CD14-positive monocyte (primary cell): ENCODE measurements at regions not wholly inside any gene's neighbourhood (a gene's known extent, or its start where the extent isn't known, plus 50 kb on each side); places are given as distances from the start of the nearest gene placed in this dataset.

Experiments used
- DNase-seq, 3 donors: peaks; one replicate each; pipeline ENCODE4 v3.0.0-alpha.2; 2011 to 2022
- H2AFZ ChIP-seq: 2 replicates; pipeline ENCODE4 v1.6.0; 2012; ENCODE audit warnings: mild to moderate bottlenecking, low read depth, low read length, inconsistent platforms; ENCODE audit not compliant: insufficient read depth, poor library complexity, severe bottlenecking
- H3K27ac ChIP-seq, 2 donors: 1 replicate in 1 of 2; 2 replicates in 1 of 2; pipeline ENCODE4 v1.5.1; 2012 to 2013; ENCODE audit warnings: low read length in 2 of 2, control low read depth in 1 of 2, inconsistent platforms in 1 of 2, low read depth in 1 of 2, mild to moderate bottlenecking in 1 of 2
- H3K27me3 ChIP-seq, 2 donors: one replicate each; pipeline versions ENCODE4 v1.6.0 to v1.6.1; 2011 to 2013; ENCODE audit warnings: low read length in 2 of 2; ENCODE audit not compliant: control insufficient read depth in 2 of 2, insufficient read depth in 2 of 2
- H3K36me3 ChIP-seq, 2 donors: replicated peaks in 1 of 2; 1 replicate in 1 of 2; 2 replicates in 1 of 2; pipeline versions ENCODE4 v1.5.1 to v1.6.1; 2012 to 2013; ENCODE audit warnings: low read length in 2 of 2, control low read depth in 1 of 2, inconsistent platforms in 1 of 2, mild to moderate bottlenecking in 1 of 2; ENCODE audit not compliant: insufficient read depth in 2 of 2, control insufficient read depth in 1 of 2
- H3K4me1 ChIP-seq, 2 donors: 1 replicate in 1 of 2; 2 replicates in 1 of 2; pipeline versions ENCODE4 v1.5.1 to v1.6.1; 2012 to 2013; ENCODE audit warnings: low read length in 2 of 2, control low read depth in 1 of 2, inconsistent platforms in 1 of 2, mild to moderate bottlenecking in 1 of 2, moderate library complexity in 1 of 2; ENCODE audit not compliant: insufficient read depth in 2 of 2, control insufficient read depth in 1 of 2
- H3K4me2 ChIP-seq: replicated peaks from 2 replicates; pipeline ENCODE3; 2012; ENCODE audit warnings: low read length, moderate library complexity, mild to moderate bottlenecking; ENCODE audit not compliant: poor library complexity, severe bottlenecking; ENCODE audit errors: extremely low read depth
- H3K4me3 ChIP-seq, 3 experiments: fragments of 200-600 bp in 1 of 3; sonication (generic) in 1 of 3; replicated peaks in 1 of 3; 1 replicate in 2 of 3; 2 replicates in 1 of 3; pipeline ENCODE4 v1.5.1; 2011 to 2013; ENCODE audit warnings: low read length in 3 of 3, mild to moderate bottlenecking in 3 of 3, control low read depth in 2 of 3, low read depth in 2 of 3, inconsistent platforms in 1 of 3, moderate library complexity in 1 of 3
- H3K79me2 ChIP-seq: 2 replicates; pipeline ENCODE4 v1.6.0; 2012; ENCODE audit warnings: mild to moderate bottlenecking, control low read depth, inconsistent platforms, low read length, moderate library complexity; ENCODE audit not compliant: insufficient read depth
- H3K9ac ChIP-seq: 2 replicates; pipeline ENCODE4 v1.6.0; 2017; ENCODE audit warnings: low read length, mild to moderate bottlenecking; ENCODE audit not compliant: insufficient read depth, poor library complexity, severe bottlenecking
- H3K9me3 ChIP-seq, 2 donors: replicated peaks in 1 of 2; 1 replicate in 1 of 2; 2 replicates in 1 of 2; pipeline versions ENCODE4 v1.5.1 to v1.6.1; 2012 to 2013; ENCODE audit warnings: low read length in 2 of 2, control low read depth in 1 of 2; ENCODE audit not compliant: control insufficient read depth in 1 of 2, insufficient read depth in 1 of 2
- H4K20me1 ChIP-seq: 2 replicates; pipeline ENCODE4 v1.6.0; 2012; ENCODE audit warnings: mild to moderate bottlenecking, low read length, control low read depth, moderate library complexity; ENCODE audit not compliant: insufficient read depth
- H3K27ac Mint-ChIP-seq, 7 donors: one replicate each; pipeline ENCODE4 v1.8.0; 2020; ENCODE audit warnings: mild to moderate bottlenecking in 7 of 7, mixed read lengths in 7 of 7, moderate library complexity in 6 of 7, inconsistent platforms in 2 of 7
- H3K27me3 Mint-ChIP-seq, 3 donors: one replicate each; pipeline ENCODE4 v1.8.0; 2021 to 2022; ENCODE audit warnings: low read depth in 3 of 3, mild to moderate bottlenecking in 3 of 3, mixed read lengths in 3 of 3, moderate library complexity in 3 of 3, inconsistent platforms in 1 of 3
- H3K36me3 Mint-ChIP-seq, 2 donors: one replicate each; pipeline ENCODE4 v1.8.0; 2020; ENCODE audit warnings: mixed read lengths in 2 of 2, inconsistent platforms in 1 of 2, mild to moderate bottlenecking in 1 of 2
- H3K4me1 Mint-ChIP-seq: one replicate; pipeline ENCODE4 v1.8.0; 2020; ENCODE audit warnings: mild to moderate bottlenecking, mixed read lengths
- H3K4me3 Mint-ChIP-seq, 2 donors: one replicate each; pipeline ENCODE4 v1.8.0; 2020; ENCODE audit warnings: mild to moderate bottlenecking in 2 of 2, mixed read lengths in 2 of 2, moderate library complexity in 1 of 2
- H3K9me3 Mint-ChIP-seq, 7 donors: one replicate each; pipeline ENCODE4 v1.8.0; 2020 to 2022; ENCODE audit warnings: mixed read lengths in 7 of 7, mild to moderate bottlenecking in 6 of 7, moderate library complexity in 6 of 7, inconsistent platforms in 2 of 7
- CTCF ChIP-seq: fragments of 200-600 bp; IDR thresholded peaks from one replicate; pipeline ENCODE4 v1.8.0; 2022; ENCODE audit warnings: antibody characterized with exemption, mild to moderate bottlenecking
- WGBS: methylation state at CpG from one replicate; pipeline ENCODE4 v1.1.5; 2013; ENCODE audit warnings: missing lambda C conversion rate; ENCODE audit not compliant: insufficient coverage; 5-methylcytosine and 5-hydroxymethylcytosine counted together
- intact Hi-C, 2 donors: fragments of 100-400 bp; cut with micrococcal nuclease; formaldehyde crosslinking; loops; one replicate each; pipeline versions ENCODE4 v1.15.0 to v1.15.1; 2023

DNA sequence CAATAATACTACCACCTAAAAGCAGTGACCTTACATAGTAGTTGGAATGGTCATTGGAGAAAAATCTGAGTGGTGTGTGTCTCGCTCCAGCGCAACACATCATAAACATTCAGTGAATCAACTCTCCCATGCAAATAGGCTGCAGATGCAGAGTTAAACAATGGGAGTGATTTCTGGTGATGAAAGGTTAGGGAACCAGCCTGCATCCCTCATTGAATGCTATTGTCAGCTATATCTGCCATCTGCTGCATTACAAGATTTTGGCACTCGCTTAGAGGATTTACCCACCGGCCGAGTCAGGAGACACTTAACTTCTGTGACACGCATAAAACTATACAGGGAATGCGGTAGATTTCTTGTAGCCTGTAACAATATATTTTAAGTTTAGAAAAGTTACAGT, 900.9 kb downstream of the FLRT2 start:
- Mint-ChIP-seq H3K27ac (no peak overlapping the region), H3K9me3 (peaks cover 0 to 9% (median 2%) of the 10 kb centered on the region in 7 donors), H3K27me3 (no peaks in the 10 kb centered on the region), H3K36me3 (no peaks in the 10 kb centered on the region), H3K4me3 (no peak overlapping the region), H3K4me1 (no peaks in the 10 kb centered on the region)
- no peaks in the 10 kb centered on the region for H3K4me1 ChIP-seq
- no peak for TF ChIP-seq CTCF
- 100% methylated on average over 1 of the region's 7 CpGs for WGBS
- no peak for DNase-seq
- no peaks in the 10 kb centered on the region for H4K20me1 ChIP-seq
- peaks cover 0 to 3% of the 10 kb centered on the region in 2 donors for H3K9me3 ChIP-seq
- no peak overlapping the region for H3K4me2 ChIP-seq
- no peak overlapping the region for H2AFZ ChIP-seq
- H3K27ac ChIP-seq, result no peak overlapping the region
- H3K79me2 ChIP-seq, result no peaks in the 10 kb centered on the region
- no peaks in the 10 kb centered on the region for H3K36me3 ChIP-seq
- H3K4me3 ChIP-seq, result no peak overlapping the region
- intact Hi-C loops, result no loop called here
- no peak overlapping the region for H3K9ac ChIP-seq
- no peaks in the 10 kb centered on the region for H3K27me3 ChIP-seq

DNA sequence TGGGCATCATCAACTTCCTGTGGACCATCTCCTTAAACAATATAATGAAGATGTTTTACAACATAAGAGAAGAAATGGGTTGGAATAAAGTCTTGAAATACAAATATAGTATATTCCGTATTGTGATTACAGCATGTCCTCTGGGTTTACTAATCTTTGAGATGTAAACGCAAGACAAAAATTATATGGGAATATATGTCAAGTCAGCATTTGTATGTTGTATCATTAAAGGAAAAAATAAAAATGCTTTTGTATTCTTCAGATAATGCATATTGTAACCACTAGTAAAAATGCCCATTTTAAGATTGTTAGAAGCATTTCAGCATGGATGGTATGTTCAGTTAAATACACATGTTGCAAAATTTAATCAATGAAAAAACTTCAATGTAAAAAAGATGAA, 893.3 kb downstream of the FLRT2 start:
- TF ChIP-seq CTCF, result no peak
- Histone ChIP-seq H3K9ac (no peak overlapping the region), H3K36me3 (no peaks in the 10 kb centered on the region), H3K9me3 (peaks cover 0 to 7% of the 10 kb centered on the region in 2 donors), H3K4me1 (no peaks in the 10 kb centered on the region), H3K4me2 (no peak overlapping the region), H2AFZ (no peak overlapping the region), H4K20me1 (no peaks in the 10 kb centered on the region), H3K27me3 (no peaks in the 10 kb centered on the region), H3K79me2 (no peaks in the 10 kb centered on the region), H3K4me3 (no peak overlapping the region), H3K27ac (no peak overlapping the region)
- H3K9me3 Mint-ChIP-seq, result peaks cover 0 to 6% (median 2%) of the 10 kb centered on the region in 7 donors
- no peak overlapping the region for H3K4me3 Mint-ChIP-seq
- no peaks in the 10 kb centered on the region for H3K27me3 Mint-ChIP-seq
- H3K27ac Mint-ChIP-seq, result no peak overlapping the region
- WGBS, result no CpG with 5 or more reads among the region's 2 CpGs
- intact Hi-C loops, result no loop called here
- no peak for DNase-seq
- H3K4me1 Mint-ChIP-seq, result no peaks in the 10 kb centered on the region
- no peaks in the 10 kb centered on the region for H3K36me3 Mint-ChIP-seq
